Fibroblast of pulmonary artery (primary cell): ENCODE measurements at regions not wholly inside any gene's neighbourhood (a gene's known extent, or its start where the extent isn't known, plus 50 kb on each side); places are given as distances from the start of the nearest gene placed in this dataset.

ENCODE experiments used
- DNase-seq: peaks from one replicate; pipeline ENCODE4 v3.0.0-alpha.2; 2010; ENCODE audit warnings: low read depth
- H3K4me3 ChIP-seq: replicated peaks from 2 replicates; pipeline ENCODE4 v1.5.1; 2011; ENCODE audit warnings: low read depth, mild to moderate bottlenecking, control low read depth, low read length, moderate library complexity
- CTCF ChIP-seq: IDR thresholded peaks from 2 replicates; pipeline ENCODE4 v1.5.1; 2011; ENCODE audit warnings: mild to moderate bottlenecking, control low read depth, low read length, inconsistent platforms; ENCODE audit errors: missing control alignments

GRCh38 chr3:102662498-102662772, 227.6 kb downstream of the ZPLD1 start:
- no peak overlapping the region for H3K4me3 ChIP-seq
- no peak for TF ChIP-seq CTCF

GRCh38 chr3:102664126-102664525, 229.3 kb downstream of the ZPLD1 start:
- no peak overlapping the region for H3K4me3 ChIP-seq
- TF ChIP-seq CTCF, result no peak
- DNase-seq, result no peak

More at GRCh38 chr3:102662498-102662772, 227.6 kb downstream of the ZPLD1 start:
- no peak for DNase-seq

GRCh38 chr3:102665183-102665582, 230.4 kb downstream of the ZPLD1 start:
- DNase-seq, result no peak
- H3K4me3 ChIP-seq, result no peak overlapping the region
- no peak for TF ChIP-seq CTCF

GRCh38 chr3:102668247-102668646, 233.4 kb downstream of the ZPLD1 start:
- no peak for TF ChIP-seq CTCF
- no peak overlapping the region for H3K4me3 ChIP-seq
- no peak for DNase-seq

- no peak overlapping the region for H3K4me3 ChIP-seq
- DNase-seq, result no peak
- no peak for TF ChIP-seq CTCF
Measured at GRCh38 chr3:102670986-102671385, 236.2 kb downstream of the ZPLD1 start.

GRCh38 chr3:102672305-102672704, 237.5 kb downstream of the ZPLD1 start:
- no peak for TF ChIP-seq CTCF
- H3K4me3 ChIP-seq, result no peak overlapping the region
- no peak for DNase-seq

- peak; percentile 59 for DNase-seq
- H3K4me3 ChIP-seq, result no peak overlapping the region
- TF ChIP-seq CTCF, result peak; percentile 87
Measured at GRCh38 chr3:102673271-102674115, 238.7 kb downstream of the ZPLD1 start.
